NOMO-1 treated with dmso at 0.1 percent for 144 hours (cell line): ENCODE measurements at regions not wholly inside any gene's neighbourhood (a gene's known extent, or its start where the extent isn't known, plus 50 kb on each side); places are given as distances from the start of the nearest gene placed in this dataset.

Source experiments
- DNase-seq: peaks from one replicate; lab custom pipeline; 2025; ENCODE audit not compliant: unreplicated experiment; lab: John Stamatoyannopoulos, UW

- DNase-seq = no peak
Observed at GRCh38 chr16:14362774-14363371, 267.2 kb downstream of the PARN start.

GRCh38 chr16:14360326-14361037 is 269.6 kb downstream of the PARN start:
- DNase-seq = no peak

GRCh38 chr16:14358697-14359305 is 271.3 kb downstream of the PARN start:
- DNase-seq = no peak

- DNase-seq = no peak
Observed at GRCh38 chr16:14357328-14357727, 272.7 kb downstream of the PARN start.

- no peak for DNase-seq
Observed at GRCh38 chr16:14356064-14356463, 274.0 kb downstream of the PARN start.

- peak; percentile 85 for DNase-seq
Observed at GRCh38 chr16:14354561-14355351, 275.3 kb downstream of the PARN start.

- DNase-seq = no peak
Observed at GRCh38 chr16:14353340-14353739, 276.7 kb downstream of the PARN start.

GRCh38 chr16:14351647-14352046 is 278.4 kb downstream of the PARN start:
- no peak for DNase-seq

GRCh38 chr16:14350626-14351025 is 279.4 kb downstream of the PARN start:
- no peak for DNase-seq

- DNase-seq = no peak
Observed at GRCh38 chr16:14350081-14350480, 279.0 kb downstream of the MRTFB start.

GRCh38 chr16:14347706-14348105 is 276.6 kb downstream of the MRTFB start:
- no peak for DNase-seq

- no peak for DNase-seq
Observed at GRCh38 chr16:14346278-14347142, 275.4 kb downstream of the MRTFB start.

GRCh38 chr16:14345512-14346115 is 274.5 kb downstream of the MRTFB start:
- no peak for DNase-seq

GRCh38 chr16:14344945-14345344 is 273.8 kb downstream of the MRTFB start:
- DNase-seq = no peak

- no peak for DNase-seq
Observed at GRCh38 chr16:14344292-14344691, 273.2 kb downstream of the MRTFB start.

- no peak for DNase-seq
Observed at GRCh38 chr16:14341324-14342225, 270.5 kb downstream of the MRTFB start.

GRCh38 chr16:14339694-14340093 is 268.6 kb downstream of the MRTFB start:
- no peak for DNase-seq

- no peak for DNase-seq
Observed at GRCh38 chr16:14338969-14339368, 267.9 kb downstream of the MRTFB start.

- DNase-seq = no peak
Observed at GRCh38 chr16:14338236-14338635, 267.1 kb downstream of the MRTFB start.
